SK-N-SH treated with all-trans-retinoic acid at 6 μM for 48 hours (cell line): ENCODE measurements at regions not wholly inside any gene's neighbourhood (a gene's known extent, or its start where the extent isn't known, plus 50 kb on each side); places are given as distances from the start of the nearest gene placed in this dataset.

Experiments used
- ZFP3 ChIP-seq: fragments of 250-450 bp; sonication (Bioruptor Pico); IDR thresholded peaks from 2 replicates; pipeline ENCODE4 v1.5.0; 2020; ENCODE audit warnings: mild to moderate bottlenecking, moderate library complexity
- TF ChIP-seq, protein P1 (sequence below): fragments of 250-450 bp; sonication (Bioruptor Pico); IDR thresholded peaks from 2 replicates; pipeline ENCODE4 v1.5.1; 2021; ENCODE audit warnings: mild to moderate bottlenecking, moderate library complexity

DNA sequence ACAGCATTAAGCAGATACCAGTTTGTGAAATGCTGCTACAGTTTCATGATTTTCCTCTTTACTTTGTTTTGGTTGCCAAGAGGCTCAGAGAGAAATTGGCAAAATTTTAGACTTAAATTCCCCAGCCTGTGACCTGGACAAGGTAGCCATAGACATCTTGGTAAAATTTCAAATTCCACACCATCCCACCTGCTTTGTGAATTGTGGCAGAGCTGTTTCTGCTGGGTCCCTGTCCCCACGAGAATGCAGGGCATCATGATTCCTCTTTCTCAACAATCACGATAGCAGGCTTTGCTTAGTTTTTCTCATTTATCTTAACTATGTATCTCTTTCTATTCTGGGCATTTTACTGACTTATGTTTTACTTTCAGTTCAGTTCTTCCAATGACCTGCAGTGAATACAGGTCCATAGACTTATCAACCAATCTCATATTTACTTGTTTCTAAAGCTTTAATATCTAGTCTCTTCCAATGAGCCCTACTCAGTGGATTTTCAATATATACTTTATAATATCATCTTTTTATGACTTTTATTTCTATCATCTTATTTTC lies 351.6 kb downstream of the SOCS6 start:
- TF ChIP-seq ZFP3, result no peak
- TF ChIP-seq, protein P1, sequence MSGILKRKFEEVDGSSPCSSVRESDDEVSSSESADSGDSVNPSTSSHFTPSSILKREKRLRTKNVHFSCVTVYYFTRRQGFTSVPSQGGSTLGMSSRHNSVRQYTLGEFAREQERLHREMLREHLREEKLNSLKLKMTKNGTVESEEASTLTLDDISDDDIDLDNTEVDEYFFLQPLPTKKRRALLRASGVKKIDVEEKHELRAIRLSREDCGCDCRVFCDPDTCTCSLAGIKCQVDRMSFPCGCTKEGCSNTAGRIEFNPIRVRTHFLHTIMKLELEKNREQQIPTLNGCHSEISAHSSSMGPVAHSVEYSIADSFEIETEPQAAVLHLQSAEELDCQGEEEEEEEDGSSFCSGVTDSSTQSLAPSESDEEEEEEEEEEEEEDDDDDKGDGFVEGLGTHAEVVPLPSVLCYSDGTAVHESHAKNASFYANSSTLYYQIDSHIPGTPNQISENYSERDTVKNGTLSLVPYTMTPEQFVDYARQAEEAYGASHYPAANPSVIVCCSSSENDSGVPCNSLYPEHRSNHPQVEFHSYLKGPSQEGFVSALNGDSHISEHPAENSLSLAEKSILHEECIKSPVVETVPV (CRISPR knock-in tag), result no peak
